SK-N-SH (cell line): ENCODE measurements at regions not wholly inside any gene's neighbourhood (a gene's known extent, or its start where the extent isn't known, plus 50 kb on each side); places are given as distances from the start of the nearest gene placed in this dataset.

Experiments
- CTCF ChIA-PET: fragments of 300-600, 350-600 bp; formaldehyde crosslinking; extraction: SDS; loops from one replicate; lab custom pipeline; 2021; lab: Yijun Ruan, JAX
- POLR2A ChIA-PET: fragments of 350-600 bp; sonication (Branson Sonifier 250); formaldehyde crosslinking; extraction: SDS; loops from one replicate; lab custom pipeline; 2020; ENCODE audit warnings: antibody characterized with exemption, inconsistent platforms; lab: Yijun Ruan, JAX
- DNase-seq: peaks from one replicate; pipeline ENCODE4 v3.0.0; 2012
- H2AFZ ChIP-seq: fragments of 200-600 bp; sonication (generic); 2 replicates; pipeline ENCODE4 v1.8.1; 2016; ENCODE audit warnings: antibody characterized with exemption, mild to moderate bottlenecking, low read depth
- H3F3A ChIP-seq: fragments of 200-600 bp; sonication (generic); replicated peaks from 2 replicates; pipeline ENCODE3; 2016; ENCODE audit warnings: antibody characterized with exemption, mild to moderate bottlenecking; ENCODE audit not compliant: insufficient read depth
- H3K27ac ChIP-seq, 2 experiments: fragments of 200-500 bp in 1 of 2; fragments of 200-600 bp in 1 of 2; sonication (Bioruptor generic) in 1 of 2; sonication (generic), shearing (Covaris generic) in 1 of 2; 2 replicates each; pipeline versions ENCODE4 v1.5.1 to v1.6.1; 2014 to 2016; ENCODE audit warnings: low read depth in 2 of 2, inconsistent platforms in 1 of 2, low read length in 1 of 2, mild to moderate bottlenecking in 1 of 2, mixed read lengths in 1 of 2
- H3K27me3 ChIP-seq: fragments of 200-600 bp; sonication (generic), shearing (Covaris generic); 2 replicates; pipeline ENCODE4 v1.6.1; 2016; ENCODE audit warnings: mixed run types; ENCODE audit not compliant: insufficient read depth
- H3K36me3 ChIP-seq, 2 experiments: fragments of 200-500 bp in 1 of 2; fragments of 200-600 bp in 1 of 2; sonication (Bioruptor generic) in 1 of 2; sonication (generic) in 1 of 2; replicated peaks in 1 of 2; 2 replicates each; pipeline versions ENCODE3 to v1.5.1; 2014 to 2016; ENCODE audit warnings: low read length in 1 of 2, mild to moderate bottlenecking in 1 of 2; ENCODE audit not compliant: insufficient read depth in 2 of 2, control insufficient read depth in 1 of 2
- H3K4me1 ChIP-seq, 2 experiments: fragments of 200-500 bp in 1 of 2; fragments of 200-600 bp in 1 of 2; sonication (Bioruptor generic) in 1 of 2; sonication (generic), shearing (Covaris generic) in 1 of 2; 2 replicates each; pipeline versions ENCODE4 v1.5.1 to v1.6.1; 2014 to 2016; ENCODE audit warnings: low read depth in 1 of 2, low read length in 1 of 2, mixed run types in 1 of 2; ENCODE audit not compliant: insufficient read depth in 2 of 2, control insufficient read depth in 1 of 2
- H3K4me2 ChIP-seq: fragments of 200-600 bp; sonication (generic), shearing (Covaris generic); 2 replicates; pipeline ENCODE4 v1.6.1; 2017; ENCODE audit warnings: mixed run types
- H3K4me3 ChIP-seq, 2 experiments: fragments of 200-500 bp in 1 of 2; fragments of 200-600 bp in 1 of 2; sonication (Bioruptor generic) in 1 of 2; sonication (generic), shearing (Covaris generic) in 1 of 2; 2 replicates each; pipeline versions ENCODE4 v1.5.1 to v1.8.1; 2014 to 2016; ENCODE audit warnings: low read depth in 2 of 2, inconsistent platforms in 1 of 2, low read length in 1 of 2, mild to moderate bottlenecking in 1 of 2, mixed read lengths in 1 of 2, moderate library complexity in 1 of 2
- H3K79me2 ChIP-seq: fragments of 200-600 bp; sonication (generic); 2 replicates; pipeline ENCODE4 v1.8.1; 2017; ENCODE audit warnings: mild to moderate bottlenecking; ENCODE audit not compliant: insufficient read depth
- H3K9ac ChIP-seq: fragments of 200-600 bp; sonication (generic); 2 replicates; pipeline ENCODE4 v1.6.1; 2017; ENCODE audit warnings: mixed run types
- H3K9me2 ChIP-seq: fragments of 200-600 bp; sonication (generic); 2 replicates; pipeline ENCODE4 v1.6.1; 2017; ENCODE audit warnings: mixed run types
- H3K9me3 ChIP-seq: fragments of 200-600 bp; sonication (generic); 2 replicates; pipeline ENCODE4 v1.6.1; 2017; ENCODE audit warnings: mixed run types, mild to moderate bottlenecking, moderate library complexity
- H4K20me1 ChIP-seq: fragments of 200-600 bp; sonication (generic); 2 replicates; pipeline ENCODE4 v1.6.1; 2017; ENCODE audit warnings: mild to moderate bottlenecking, mixed run types; ENCODE audit not compliant: insufficient read depth
- ELF1 ChIP-seq: IDR thresholded peaks from 2 replicates; pipeline ENCODE4 v1.4.0; 2012
- EP300 ChIP-seq, 2 experiments: IDR thresholded peaks; 2 replicates each; pipeline versions ENCODE4 v1.4.0 to v1.6.1; 2012; ENCODE audit warnings: borderline replicate concordance in 1 of 2, low read depth in 1 of 2, low read length in 1 of 2
- EZH2phosphoT487 ChIP-seq: fragments of 200-600 bp; sonication (generic); IDR thresholded peaks from 2 replicates; pipeline ENCODE4 v1.6.1; 2017; ENCODE audit warnings: low read depth, mixed run types, mild to moderate bottlenecking, antibody characterized with exemption, moderate library complexity, borderline replicate concordance
- FOXJ3 ChIP-seq: sonication (generic); formaldehyde crosslinking; IDR thresholded peaks from 2 replicates; pipeline ENCODE4 v1.5.1; 2020; ENCODE audit warnings: mild to moderate bottlenecking, missing genetic modification reagents
- IRF3 ChIP-seq: fragments of 150-350 bp; IDR thresholded peaks from 2 replicates; pipeline ENCODE4 v1.6.1; 2016; ENCODE audit warnings: mild to moderate bottlenecking, low read depth, low read length
- JUND ChIP-seq: IDR thresholded peaks from 2 replicates; pipeline ENCODE4 v1.4.0; 2012
- MAX ChIP-seq: IDR thresholded peaks from 2 replicates; pipeline ENCODE4 v1.4.0; 2012; ENCODE audit warnings: low read depth
- MEF2A ChIP-seq: IDR thresholded peaks from 2 replicates; pipeline ENCODE4 v1.4.0; 2012; ENCODE audit warnings: low read depth, borderline replicate concordance
- NRF1 ChIP-seq: IDR thresholded peaks from 2 replicates; pipeline ENCODE4 v1.6.1; 2012; ENCODE audit warnings: low read depth, mild to moderate bottlenecking, low read length
- REST ChIP-seq: IDR thresholded peaks from 2 replicates; pipeline ENCODE4 v1.6.1; 2012; ENCODE audit warnings: mild to moderate bottlenecking, low read depth, low read length, moderate library complexity
- RFX5 ChIP-seq: IDR thresholded peaks from 2 replicates; pipeline ENCODE4 v1.6.1; 2012; ENCODE audit warnings: mild to moderate bottlenecking, improper control_type of control experiment, low read length
- RXRA ChIP-seq: IDR thresholded peaks from 2 replicates; pipeline ENCODE4 v1.4.0; 2012; ENCODE audit warnings: low read depth, mild to moderate bottlenecking, borderline replicate concordance
- TAF1 ChIP-seq: IDR thresholded peaks from 2 replicates; pipeline ENCODE4 v1.6.1; 2012; ENCODE audit warnings: low read depth, mild to moderate bottlenecking, low read length, moderate library complexity, borderline replicate concordance
- WGBS: methylation state at CpG from one replicate; pipeline ENCODE4 v1.1.6; 2017; ENCODE audit warnings: low lambda C conversion rate; 5-methylcytosine and 5-hydroxymethylcytosine counted together

- Histone ChIP-seq H2AFZ (no peak overlapping the region), H3K4me3 (no peak overlapping the region), H3K9me3 (0 out of 2 replicates have a peak, but pooled peaks cover 3% of the 10 kb centered on the region), H3F3A (no peaks in the 10 kb centered on the region), H3K79me2 (no peaks in the 10 kb centered on the region), H3K9me2 (no peaks in the 10 kb centered on the region), H3K27me3 (no peaks in the 10 kb centered on the region), H3K36me3 (no peaks in the 10 kb centered on the region), H4K20me1 (no peaks in the 10 kb centered on the region), H3K4me2 (no peak overlapping the region), H3K4me1 (no peaks in the 10 kb centered on the region), H3K9ac (no peak overlapping the region), H3K27ac (no peak overlapping the region)
- POLR2A ChIA-PET = no interaction called here
- TF ChIP-seq IRF3 (no peak), TAF1 (no peak), NRF1 (no peak), REST (no peak), RFX5 (no peak), RXRA (no peak), JUND (no peak), MAX (no peak)
- DNase-seq = no peak
- 6% methylated on average over 6 of the region's 6 CpGs for WGBS
- CTCF ChIA-PET = no interaction called here
Observed at GRCh38 chr7:153518201-153518984, 533.8 kb upstream of the DPP6 start.

GRCh38 chr7:153521370-153521769, 530.8 kb upstream of the DPP6 start:
- TF ChIP-seq EP300 (IDR thresholded peaks at IDR 0.05; ENCODE audit: borderline replicate concordance in 1 of 2, low read depth in 1 of 2, low read length in 1 of 2) (no peak), MEF2A (no peak), ELF1 (no peak), EZH2phosphoT487 (no peak), FOXJ3 (CRISPR knock-in tag) (no peak)
- TF ChIP-seq, all 33 proteins: peak for 0
- Histone ChIP-seq H3F3A (no peaks in the 10 kb centered on the region), H3K4me2 (no peak overlapping the region), H3K9ac (no peak overlapping the region), H3K36me3 (no peaks in the 10 kb centered on the region), H4K20me1 (no peaks in the 10 kb centered on the region), H3K27me3 (no peaks in the 10 kb centered on the region), H2AFZ (no peak overlapping the region), H3K9me3 (0 out of 2 replicates have a peak, but pooled peaks cover 3% of the 10 kb centered on the region), H3K27ac (no peak overlapping the region), H3K9me2 (no peaks in the 10 kb centered on the region), H3K79me2 (no peaks in the 10 kb centered on the region), H3K4me3 (no peak overlapping the region), H3K4me1 (no peaks in the 10 kb centered on the region)
- ChIA-PET CTCF (interaction anchor here (1.5 kb wide), 1 partner anchor 13 kb away, joined by 3 read pairs; no protein-coding TSS in a partner anchor), POLR2A (no interaction called here)
- WGBS = 5% methylated on average over 5 of the region's 5 CpGs
- DNase-seq = no peak
